Chondrocyte (in vitro differentiated cells): ENCODE measurements at regions not wholly inside any gene's neighbourhood (a gene's known extent, or its start where the extent isn't known, plus 50 kb on each side); places are given as distances from the start of the nearest gene placed in this dataset.

Experiments used
- DNase-seq: peaks from one replicate; pipeline ENCODE4 v3.0.0; 2021; ENCODE audit warnings: mixed read lengths, low spot score
- H3K27ac Mint-ChIP-seq: one replicate; pipeline ENCODE4 v1.8.0; 2021; ENCODE audit warnings: mild to moderate bottlenecking, moderate library complexity, mixed read lengths; ENCODE audit not compliant: unreplicated experiment
- H3K27me3 Mint-ChIP-seq: 2 replicates; pipeline ENCODE4 v1.8.0; 2021; ENCODE audit warnings: low read depth, mixed read lengths
- H3K36me3 Mint-ChIP-seq: 2 replicates; pipeline ENCODE4 v1.8.0; 2021; ENCODE audit warnings: low read depth, mixed read lengths
- H3K4me1 Mint-ChIP-seq: 2 replicates; pipeline ENCODE4 v1.8.0; 2021; ENCODE audit warnings: low read depth, mild to moderate bottlenecking, mixed read lengths
- H3K4me3 Mint-ChIP-seq: one replicate; pipeline ENCODE4 v1.8.0; 2021; ENCODE audit warnings: mild to moderate bottlenecking, moderate library complexity, mixed read lengths; ENCODE audit not compliant: unreplicated experiment
- H3K9me3 Mint-ChIP-seq: 2 replicates; pipeline ENCODE4 v1.8.0; 2021; ENCODE audit warnings: low read depth, mixed read lengths
- TF ChIP-seq, protein P1 (sequence below): fragments of 200-600 bp; sonication (generic); IDR thresholded peaks from 2 replicates; pipeline ENCODE4 v1.5.0; 2021; ENCODE audit warnings: antibody characterized with exemption, mild to moderate bottlenecking, moderate library complexity

- TF ChIP-seq, protein P1, sequence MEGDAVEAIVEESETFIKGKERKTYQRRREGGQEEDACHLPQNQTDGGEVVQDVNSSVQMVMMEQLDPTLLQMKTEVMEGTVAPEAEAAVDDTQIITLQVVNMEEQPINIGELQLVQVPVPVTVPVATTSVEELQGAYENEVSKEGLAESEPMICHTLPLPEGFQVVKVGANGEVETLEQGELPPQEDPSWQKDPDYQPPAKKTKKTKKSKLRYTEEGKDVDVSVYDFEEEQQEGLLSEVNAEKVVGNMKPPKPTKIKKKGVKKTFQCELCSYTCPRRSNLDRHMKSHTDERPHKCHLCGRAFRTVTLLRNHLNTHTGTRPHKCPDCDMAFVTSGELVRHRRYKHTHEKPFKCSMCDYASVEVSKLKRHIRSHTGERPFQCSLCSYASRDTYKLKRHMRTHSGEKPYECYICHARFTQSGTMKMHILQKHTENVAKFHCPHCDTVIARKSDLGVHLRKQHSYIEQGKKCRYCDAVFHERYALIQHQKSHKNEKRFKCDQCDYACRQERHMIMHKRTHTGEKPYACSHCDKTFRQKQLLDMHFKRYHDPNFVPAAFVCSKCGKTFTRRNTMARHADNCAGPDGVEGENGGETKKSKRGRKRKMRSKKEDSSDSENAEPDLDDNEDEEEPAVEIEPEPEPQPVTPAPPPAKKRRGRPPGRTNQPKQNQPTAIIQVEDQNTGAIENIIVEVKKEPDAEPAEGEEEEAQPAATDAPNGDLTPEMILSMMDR = no peak
Measured at GRCh38 chr5:104024538-104024937, 461.9 kb upstream of the NUDT12 start.

DNA sequence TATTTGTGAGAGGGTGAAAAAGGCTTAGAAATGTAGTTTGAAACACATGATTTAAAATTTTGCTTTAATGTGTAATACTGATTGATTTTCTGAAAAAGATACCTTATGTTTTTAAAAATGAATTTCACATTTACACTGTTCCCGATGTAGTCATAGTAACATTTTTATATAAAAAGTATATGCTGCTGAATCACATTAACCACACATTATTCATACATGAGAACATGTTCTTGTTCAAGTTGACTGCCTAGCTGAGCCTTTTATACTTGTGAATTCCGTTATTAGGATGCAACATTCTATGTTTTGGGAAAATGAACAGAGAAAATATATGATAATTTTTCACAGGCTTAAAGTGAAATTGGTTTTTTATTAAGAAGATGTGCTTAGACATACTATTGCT is 461.1 kb upstream of the NUDT12 start:
- H3K4me1 Mint-ChIP-seq = no peaks in the 10 kb centered on the region
- H3K27ac Mint-ChIP-seq = no peak overlapping the region
- H3K27me3 Mint-ChIP-seq = no peaks in the 10 kb centered on the region
- no peak overlapping the region for H3K4me3 Mint-ChIP-seq
- TF ChIP-seq, protein P1 = no peak
- DNase-seq = no peak
- peaks cover 1% of the 10 kb centered on the region for H3K36me3 Mint-ChIP-seq
- H3K9me3 Mint-ChIP-seq = peaks cover 19% of the 10 kb centered on the region

More at GRCh38 chr5:104024538-104024937, 461.9 kb upstream of the NUDT12 start:
- Mint-ChIP-seq H3K9me3 (peaks cover 11% of the 10 kb centered on the region), H3K27ac (no peak overlapping the region), H3K4me1 (no peaks in the 10 kb centered on the region), H3K27me3 (no peaks in the 10 kb centered on the region), H3K4me3 (no peak overlapping the region), H3K36me3 (no peaks in the 10 kb centered on the region)
- no peak for DNase-seq

DNA sequence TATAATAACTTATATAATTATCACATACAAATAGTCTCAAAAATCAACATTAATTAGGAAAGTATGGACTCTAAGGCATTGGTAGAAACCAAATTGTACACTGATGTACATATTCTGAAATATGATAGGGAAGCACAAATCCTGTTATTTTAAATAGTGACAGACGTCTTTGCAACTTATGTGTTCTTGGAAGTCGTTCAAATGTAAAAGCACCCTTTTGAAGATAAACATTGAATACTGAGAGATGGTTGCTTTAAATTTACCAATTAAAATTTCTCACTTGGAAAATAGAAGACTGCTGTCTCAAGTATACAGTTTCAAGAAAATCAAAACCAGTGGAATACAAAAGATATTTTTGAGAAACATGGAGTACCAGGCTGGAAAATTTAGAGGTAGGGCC is 457.4 kb upstream of the NUDT12 start:
- TF ChIP-seq, protein P1 = no peak
- peaks cover 4% of the 10 kb centered on the region for H3K36me3 Mint-ChIP-seq
- peaks cover 29% of the 10 kb centered on the region for H3K9me3 Mint-ChIP-seq
- no peak overlapping the region for H3K4me3 Mint-ChIP-seq
- H3K27ac Mint-ChIP-seq = no peak overlapping the region
- H3K4me1 Mint-ChIP-seq = no peaks in the 10 kb centered on the region
- DNase-seq = no peak
- no peaks in the 10 kb centered on the region for H3K27me3 Mint-ChIP-seq

DNA sequence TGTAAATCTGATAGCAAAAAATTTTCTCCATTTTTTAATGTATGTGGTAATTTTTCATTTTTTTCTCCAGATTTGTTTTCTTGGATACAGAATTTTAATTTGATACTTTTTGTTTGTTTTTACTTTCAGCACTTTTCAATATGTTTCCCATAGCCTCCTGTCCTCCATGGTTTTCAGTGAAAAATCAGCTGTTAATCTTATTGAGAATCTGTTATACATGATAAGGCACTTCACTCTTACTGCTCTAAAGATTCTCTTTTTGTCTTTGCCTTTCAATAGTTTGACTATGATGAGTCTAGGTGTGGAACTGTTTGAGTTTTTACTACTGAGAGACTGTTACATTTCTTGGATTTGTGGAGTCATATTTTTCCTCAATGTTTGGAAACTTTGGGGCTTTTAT is 455.7 kb upstream of the NUDT12 start:
- Mint-ChIP-seq H3K4me1 (no peaks in the 10 kb centered on the region), H3K36me3 (peaks cover 4% of the 10 kb centered on the region)

DNA sequence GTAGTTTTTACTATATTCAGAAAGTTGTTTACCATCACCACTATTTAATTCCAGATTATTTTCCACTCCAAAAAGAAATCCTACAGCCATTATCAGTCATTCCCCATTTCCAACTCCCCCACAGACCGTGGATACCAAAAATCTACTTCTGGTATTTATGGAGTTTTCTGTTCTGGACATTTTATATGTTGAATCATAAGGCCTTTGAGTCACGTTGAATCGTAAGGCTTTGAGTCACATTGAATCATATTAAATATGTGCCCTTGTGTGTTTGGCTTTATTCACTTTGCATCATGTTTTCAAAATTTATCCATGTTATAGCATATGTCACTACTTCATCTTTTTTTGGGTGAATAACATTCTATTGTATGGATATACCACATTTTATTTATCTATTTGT is 454.1 kb upstream of the NUDT12 start:
- no peaks in the 10 kb centered on the region for H3K27me3 Mint-ChIP-seq
- TF ChIP-seq, protein P1 = no peak
- peaks cover 29% of the 10 kb centered on the region for H3K9me3 Mint-ChIP-seq
- no peak for DNase-seq
- no peaks in the 10 kb centered on the region for H3K4me1 Mint-ChIP-seq
- H3K36me3 Mint-ChIP-seq = peaks cover 4% of the 10 kb centered on the region
- H3K4me3 Mint-ChIP-seq = no peak overlapping the region
- H3K27ac Mint-ChIP-seq = no peak overlapping the region

More for the DNA sequence above, 455.7 kb upstream of the NUDT12 start:
- no peaks in the 10 kb centered on the region for H3K27me3 Mint-ChIP-seq
- H3K4me3 Mint-ChIP-seq = no peak overlapping the region
- TF ChIP-seq, protein P1 = no peak
- no peak overlapping the region for H3K27ac Mint-ChIP-seq
- no peak for DNase-seq
- peaks cover 29% of the 10 kb centered on the region for H3K9me3 Mint-ChIP-seq
